Glutamatergic neuron (in vitro differentiated cells): ENCODE measurements at regions not wholly inside any gene's neighbourhood (a gene's known extent, or its start where the extent isn't known, plus 50 kb on each side); places are given as distances from the start of the nearest gene placed in this dataset.
"Not testable (repeated sequence)": the region's sequence is repeated elsewhere in the genome, so short reads cannot be mapped to it uniquely, and the experiment has no call there.

ENCODE experiments used
- DNase-seq: peaks from one replicate; pipeline ENCODE4 v3.0.0; 2022
- H3K27ac Mint-ChIP-seq: one replicate; pipeline ENCODE4 v1.8.0; 2020; ENCODE audit warnings: mild to moderate bottlenecking, mixed read lengths, inconsistent platforms; ENCODE audit not compliant: unreplicated experiment
- H3K27me3 Mint-ChIP-seq: one replicate; pipeline ENCODE4 v1.8.0; 2020; ENCODE audit warnings: mild to moderate bottlenecking, moderate library complexity, mixed read lengths, inconsistent platforms; ENCODE audit not compliant: unreplicated experiment
- H3K36me3 Mint-ChIP-seq: one replicate; pipeline ENCODE4 v1.8.0; 2020; ENCODE audit warnings: mild to moderate bottlenecking, mixed read lengths, inconsistent platforms; ENCODE audit not compliant: unreplicated experiment
- H3K4me1 Mint-ChIP-seq: one replicate; pipeline ENCODE4 v1.8.0; 2020; ENCODE audit warnings: mild to moderate bottlenecking, low read depth, mixed read lengths, inconsistent platforms; ENCODE audit not compliant: unreplicated experiment
- H3K4me3 Mint-ChIP-seq: one replicate; pipeline ENCODE4 v1.8.0; 2020; ENCODE audit warnings: mild to moderate bottlenecking, mixed read lengths, inconsistent platforms; ENCODE audit not compliant: unreplicated experiment
- H3K9me3 Mint-ChIP-seq: one replicate; pipeline ENCODE4 v1.8.0; 2020; ENCODE audit warnings: mild to moderate bottlenecking, moderate library complexity, mixed read lengths, inconsistent platforms; ENCODE audit not compliant: unreplicated experiment
- TF ChIP-seq, protein P1 (sequence below): fragments of 200-600 bp; sonication (generic); IDR thresholded peaks from one replicate; pipeline ENCODE4 v1.5.0; 2021; ENCODE audit not compliant: partially characterized antibody, unreplicated experiment

GRCh38 chr15:61376516-61376915 is 147.4 kb upstream of the RORA start:
- Mint-ChIP-seq H3K9me3 (peaks cover 3% of the 10 kb centered on the region), H3K36me3 (no peaks in the 10 kb centered on the region), H3K4me3 (no peak overlapping the region), H3K4me1 (no peaks in the 10 kb centered on the region), H3K27me3 (no peaks in the 10 kb centered on the region), H3K27ac (no peak overlapping the region)
- TF ChIP-seq, protein P1, sequence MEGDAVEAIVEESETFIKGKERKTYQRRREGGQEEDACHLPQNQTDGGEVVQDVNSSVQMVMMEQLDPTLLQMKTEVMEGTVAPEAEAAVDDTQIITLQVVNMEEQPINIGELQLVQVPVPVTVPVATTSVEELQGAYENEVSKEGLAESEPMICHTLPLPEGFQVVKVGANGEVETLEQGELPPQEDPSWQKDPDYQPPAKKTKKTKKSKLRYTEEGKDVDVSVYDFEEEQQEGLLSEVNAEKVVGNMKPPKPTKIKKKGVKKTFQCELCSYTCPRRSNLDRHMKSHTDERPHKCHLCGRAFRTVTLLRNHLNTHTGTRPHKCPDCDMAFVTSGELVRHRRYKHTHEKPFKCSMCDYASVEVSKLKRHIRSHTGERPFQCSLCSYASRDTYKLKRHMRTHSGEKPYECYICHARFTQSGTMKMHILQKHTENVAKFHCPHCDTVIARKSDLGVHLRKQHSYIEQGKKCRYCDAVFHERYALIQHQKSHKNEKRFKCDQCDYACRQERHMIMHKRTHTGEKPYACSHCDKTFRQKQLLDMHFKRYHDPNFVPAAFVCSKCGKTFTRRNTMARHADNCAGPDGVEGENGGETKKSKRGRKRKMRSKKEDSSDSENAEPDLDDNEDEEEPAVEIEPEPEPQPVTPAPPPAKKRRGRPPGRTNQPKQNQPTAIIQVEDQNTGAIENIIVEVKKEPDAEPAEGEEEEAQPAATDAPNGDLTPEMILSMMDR, result no peak
- DNase-seq, result no peak

DNA sequence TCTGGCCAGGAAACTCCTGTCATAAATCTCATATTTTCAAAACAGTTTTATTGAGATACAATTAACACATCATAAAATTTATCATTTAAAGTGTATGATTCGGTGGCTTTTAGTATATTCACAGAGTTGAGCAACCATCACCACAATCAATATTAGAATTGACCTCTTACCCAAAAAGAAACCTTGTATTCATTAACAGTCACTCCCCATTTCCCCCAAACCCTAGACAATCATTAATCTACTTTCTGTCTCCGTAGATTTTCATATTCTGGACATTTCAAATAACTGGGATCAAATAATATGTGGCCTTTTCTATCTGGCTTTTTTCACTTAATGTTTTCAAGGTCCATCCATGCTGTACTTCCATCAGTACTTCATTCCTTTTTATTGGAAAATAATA is 145.7 kb upstream of the RORA start:
- Mint-ChIP-seq H3K36me3 (no peaks in the 10 kb centered on the region), H3K27me3 (no peaks in the 10 kb centered on the region), H3K4me3 (no peak overlapping the region), H3K27ac (no peak overlapping the region), H3K9me3 (peaks cover 3% of the 10 kb centered on the region), H3K4me1 (no peaks in the 10 kb centered on the region)
- TF ChIP-seq, protein P1, result no peak
- DNase-seq, result no peak

DNA sequence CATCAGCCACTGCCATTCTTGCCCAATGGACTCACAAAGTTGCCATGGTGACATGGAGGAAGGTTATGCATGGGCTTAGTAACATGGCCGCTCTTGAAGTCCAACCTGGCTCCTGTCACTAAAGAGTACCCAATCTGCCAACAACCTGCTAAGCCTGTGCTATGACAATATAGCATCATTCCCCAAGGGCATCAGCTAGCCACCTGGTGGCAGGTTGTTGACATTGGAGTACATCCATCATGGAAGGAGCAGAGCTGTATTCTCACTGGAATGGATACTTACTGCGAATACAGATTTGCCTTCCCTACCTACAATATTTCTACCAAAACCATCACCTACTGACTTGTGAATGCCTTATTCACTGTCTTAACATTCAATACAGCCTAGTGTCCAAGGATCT is 138.9 kb upstream of the RORA start:
- TF ChIP-seq, protein P1, result no peak
- Mint-ChIP-seq H3K36me3 (peaks cover 9% of the 10 kb centered on the region), H3K27ac (no peak overlapping the region), H3K4me3 (no peak overlapping the region), H3K4me1 (peaks cover 4% of the 10 kb centered on the region), H3K9me3 (peaks cover 7% of the 10 kb centered on the region), H3K27me3 (peaks cover 5% of the 10 kb centered on the region)
- DNase-seq, result no peak

DNA sequence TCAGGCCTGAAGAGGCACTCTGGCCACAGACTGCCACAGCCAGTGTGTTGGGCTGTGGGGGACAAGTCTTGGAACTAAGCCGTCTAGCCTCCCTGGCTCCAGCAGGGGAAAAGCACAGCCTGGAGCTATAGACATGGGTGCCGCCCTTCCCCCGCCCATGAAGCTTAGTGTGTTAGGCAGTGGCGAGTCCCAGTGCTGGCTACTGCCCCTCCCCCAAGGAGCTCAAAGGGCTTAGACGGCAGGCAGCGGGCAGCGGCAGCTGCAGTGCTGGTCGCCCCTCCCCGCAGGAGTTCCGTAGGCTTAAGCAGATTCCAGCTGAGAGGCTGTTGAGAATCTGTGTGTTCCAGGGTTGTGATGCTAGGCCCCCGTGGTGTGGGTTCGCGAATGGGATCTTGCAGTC is 135.8 kb upstream of the RORA start:
- peak; percentile 67 for DNase-seq
- TF ChIP-seq, protein P1, result no peak
- Mint-ChIP-seq H3K9me3 (peaks cover 5% of the 10 kb centered on the region), H3K4me1 (peaks cover 4% of the 10 kb centered on the region), H3K27me3 (peaks cover 5% of the 10 kb centered on the region), H3K27ac (no peak overlapping the region), H3K36me3 (peaks cover 20% of the 10 kb centered on the region), H3K4me3 (no peak overlapping the region)

- not testable (repeated sequence) for H3K9me3 Mint-ChIP-seq, H3K27ac Mint-ChIP-seq, DNase-seq, H3K4me1 Mint-ChIP-seq, H3K4me3 Mint-ChIP-seq, H3K27me3 Mint-ChIP-seq
- H3K36me3 Mint-ChIP-seq, result peaks cover 20% of the 10 kb centered on the region
Observed at GRCh38 chr15:61362912-61363311, 133.8 kb upstream of the RORA start.

DNA sequence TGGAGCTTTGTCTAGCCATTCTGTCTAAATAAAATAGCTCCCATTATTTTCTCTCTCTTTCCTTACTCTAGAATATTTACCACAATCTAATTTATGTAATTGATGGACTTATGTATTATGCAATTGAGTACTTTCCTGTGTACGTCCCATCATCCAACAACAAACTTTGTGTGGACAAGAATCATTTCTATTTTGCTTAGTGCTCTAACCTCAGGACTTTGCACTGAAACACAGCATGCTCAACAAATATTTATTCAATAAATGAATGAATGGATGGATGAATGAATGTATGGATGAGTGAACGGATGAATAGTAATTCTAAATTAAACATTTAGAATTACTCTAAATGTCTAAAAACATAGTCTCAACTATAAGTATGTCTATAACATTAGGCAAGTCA is 115.2 kb upstream of the RORA start:
- peaks cover 2% of the 10 kb centered on the region for H3K9me3 Mint-ChIP-seq
- peaks cover 2% of the 10 kb centered on the region for H3K4me1 Mint-ChIP-seq
- no peak for DNase-seq
- no peak overlapping the region for H3K4me3 Mint-ChIP-seq
- H3K27ac Mint-ChIP-seq, result no peak overlapping the region
- no peaks in the 10 kb centered on the region for H3K27me3 Mint-ChIP-seq
- TF ChIP-seq, protein P1, result no peak
- H3K36me3 Mint-ChIP-seq, result no peaks in the 10 kb centered on the region
